HG02798 (cell line): ENCODE measurements at regions not wholly inside any gene's neighbourhood (a gene's known extent, or its start where the extent isn't known, plus 50 kb on each side); places are given as distances from the start of the nearest gene placed in this dataset.

ENCODE experiments used
- ATAC-seq: cut with Tn5 transposase; IDR thresholded peaks from one replicate; pipeline ENCODE4 v1.9.1; 2021; ENCODE audit warnings: mild to moderate bottlenecking; ENCODE audit not compliant: unreplicated experiment, poor library complexity

- no peak for ATAC-seq
Measured at GRCh38 chr1:106814418-106814817, 242.1 kb upstream of the PRMT6 start.

DNA sequence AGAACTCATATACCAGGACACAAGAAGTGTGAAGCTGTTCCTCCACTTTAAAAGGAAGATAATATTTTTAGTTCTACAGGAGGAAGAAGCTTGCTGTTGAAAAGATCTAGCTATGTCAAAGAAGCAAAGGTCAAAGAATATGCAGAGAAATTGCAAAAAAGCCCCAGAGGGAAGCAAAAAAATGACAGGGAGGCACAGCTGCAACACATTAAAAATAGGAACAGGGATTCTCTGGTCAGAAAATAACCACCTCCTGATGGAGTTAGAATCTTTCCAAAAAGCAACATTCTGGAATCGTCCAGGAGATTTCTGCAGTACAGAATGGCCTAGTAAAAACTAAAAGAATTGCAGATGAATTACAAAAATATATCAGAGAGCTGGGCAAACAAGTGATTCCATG lies 238.9 kb upstream of the PRMT6 start:
- ATAC-seq = no peak

GRCh38 chr1:106831511-106831910 lies 225.0 kb upstream of the PRMT6 start:
- ATAC-seq = no peak

DNA sequence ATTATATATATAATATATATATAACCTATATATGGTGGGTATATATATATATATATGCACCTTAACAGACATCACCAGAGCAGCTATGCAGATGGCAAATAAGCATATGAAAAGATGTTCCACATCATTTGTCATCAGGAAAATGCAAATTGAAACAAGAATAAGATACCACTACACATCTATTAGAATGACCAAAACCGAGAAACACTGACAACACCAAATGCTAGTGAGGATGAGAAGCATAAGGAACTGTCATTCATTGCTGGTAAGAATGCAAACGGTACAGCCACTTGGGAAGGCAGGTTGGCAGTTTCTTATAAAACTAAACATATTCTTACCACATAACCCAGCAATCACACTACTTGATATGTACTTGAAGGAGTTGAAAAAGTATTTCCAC lies 219.8 kb upstream of the PRMT6 start:
- peak; percentile 65 for ATAC-seq

GRCh38 chr1:106843518-106843917 lies 213.0 kb upstream of the PRMT6 start:
- no peak for ATAC-seq

DNA sequence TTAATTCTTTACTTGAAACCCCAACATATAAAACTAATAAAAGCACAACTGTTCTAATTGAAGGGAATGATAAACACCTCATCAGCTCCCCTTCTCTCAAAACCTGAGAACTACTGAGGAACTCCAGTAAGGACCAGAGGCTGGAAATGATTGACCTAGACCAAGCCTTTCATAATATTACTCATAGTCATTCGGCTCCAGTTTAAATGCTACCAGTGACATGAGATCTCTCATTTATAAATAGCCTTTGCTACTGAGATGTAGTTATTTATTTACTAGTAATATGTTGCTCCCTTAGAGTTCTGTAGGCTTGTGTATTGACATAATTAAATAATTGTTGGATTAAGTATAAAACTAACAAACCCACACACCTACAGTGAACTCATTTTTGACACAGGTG lies 209.8 kb upstream of the PRMT6 start:
- peak; percentile 84 for ATAC-seq

GRCh38 chr1:106861110-106861509 lies 195.4 kb upstream of the PRMT6 start:
- no peak for ATAC-seq

DNA sequence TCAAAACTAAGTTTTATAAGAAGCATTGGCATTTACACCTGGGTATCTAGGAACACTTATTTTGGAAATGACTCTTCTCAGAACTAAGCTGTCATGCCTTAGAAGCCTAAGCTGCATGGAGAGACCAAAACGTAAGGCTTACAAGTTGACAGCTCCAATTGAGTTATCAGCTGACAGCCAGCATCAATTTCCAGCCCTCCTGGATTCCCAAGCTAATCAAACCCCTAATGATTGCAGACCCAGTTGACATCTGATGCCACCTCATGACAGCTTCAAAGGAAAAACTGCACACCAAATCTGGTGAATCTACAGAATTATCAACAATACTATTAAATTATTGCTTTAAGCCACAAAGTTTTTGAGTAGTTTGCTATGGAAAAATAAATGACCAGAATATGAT lies 187.6 kb upstream of the PRMT6 start:
- ATAC-seq = no peak

- ATAC-seq = peak; percentile 53
Measured at GRCh38 chr1:106875622-106876021, 180.9 kb upstream of the PRMT6 start.

DNA sequence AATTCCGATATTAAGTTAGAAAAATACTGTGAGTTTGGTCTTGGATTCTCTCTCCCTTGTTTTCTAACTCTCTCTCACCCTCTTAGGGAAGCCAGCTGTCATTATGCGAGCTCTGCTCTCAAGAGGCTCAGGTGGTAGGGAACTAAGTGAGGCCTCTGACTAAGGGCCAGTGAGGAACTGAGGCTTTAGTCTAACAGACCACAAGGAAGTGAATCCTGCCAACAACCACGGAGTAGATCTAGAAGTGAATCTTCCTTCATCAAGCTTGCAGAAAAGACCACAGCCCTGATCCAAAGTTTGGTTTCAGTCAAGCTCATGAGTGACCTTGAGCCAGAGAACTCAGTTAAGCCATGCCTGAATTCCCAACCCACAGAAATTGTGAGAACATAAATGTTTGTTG lies 180.1 kb upstream of the PRMT6 start:
- peak; percentile 56 for ATAC-seq

- no peak for ATAC-seq
Measured at GRCh38 chr1:106879538-106879937, 176.9 kb upstream of the PRMT6 start.

GRCh38 chr1:106880226-106880625 lies 176.2 kb upstream of the PRMT6 start:
- no peak for ATAC-seq

DNA sequence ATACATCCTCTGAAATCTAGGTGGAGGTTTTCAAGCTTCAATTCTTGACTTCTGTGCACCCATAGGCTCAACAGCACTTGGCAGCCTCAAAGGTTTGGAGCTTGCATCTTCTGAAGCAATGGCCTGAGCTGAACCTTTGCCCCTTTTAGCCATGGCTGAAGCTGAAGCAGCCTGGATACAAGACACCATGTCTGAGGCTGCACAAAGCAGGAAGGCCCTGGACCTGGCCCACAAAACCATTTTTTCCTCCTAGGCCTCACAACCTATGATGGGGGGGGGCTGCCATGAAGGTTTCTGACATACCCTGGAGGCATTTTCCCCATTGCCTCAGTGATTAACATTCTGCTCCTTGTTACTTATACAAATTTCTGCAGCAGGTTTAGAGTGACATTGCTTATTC lies 173.3 kb upstream of the PRMT6 start:
- no peak for ATAC-seq

- no peak for ATAC-seq
Measured at GRCh38 chr1:106889059-106889458, 167.4 kb upstream of the PRMT6 start.

- ATAC-seq = no peak
Measured at GRCh38 chr1:106889583-106889982, 166.9 kb upstream of the PRMT6 start.

- ATAC-seq = no peak
Measured at GRCh38 chr1:106897976-106898375, 158.5 kb upstream of the PRMT6 start.

GRCh38 chr1:106899644-106900043 lies 156.8 kb upstream of the PRMT6 start:
- no peak for ATAC-seq

DNA sequence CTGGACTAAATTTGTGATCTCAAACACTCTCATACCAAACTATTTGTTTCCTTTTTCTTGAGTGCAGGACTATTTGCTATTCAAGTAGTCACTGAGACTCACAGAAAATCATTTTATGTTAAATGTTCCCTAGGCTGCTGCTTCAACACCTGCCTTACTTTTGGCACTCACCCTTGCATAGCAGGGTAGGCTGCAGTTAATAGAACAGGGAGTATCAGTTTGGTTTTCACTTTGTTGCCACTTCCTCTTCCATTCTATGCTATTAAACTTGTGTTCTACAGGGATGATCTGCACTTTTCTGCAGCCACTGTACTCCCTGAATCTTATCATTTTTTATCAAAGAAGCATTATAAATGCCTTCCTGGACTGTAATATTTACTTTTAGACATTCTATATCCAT lies 148.7 kb upstream of the PRMT6 start:
- peak; percentile 99 for ATAC-seq

DNA sequence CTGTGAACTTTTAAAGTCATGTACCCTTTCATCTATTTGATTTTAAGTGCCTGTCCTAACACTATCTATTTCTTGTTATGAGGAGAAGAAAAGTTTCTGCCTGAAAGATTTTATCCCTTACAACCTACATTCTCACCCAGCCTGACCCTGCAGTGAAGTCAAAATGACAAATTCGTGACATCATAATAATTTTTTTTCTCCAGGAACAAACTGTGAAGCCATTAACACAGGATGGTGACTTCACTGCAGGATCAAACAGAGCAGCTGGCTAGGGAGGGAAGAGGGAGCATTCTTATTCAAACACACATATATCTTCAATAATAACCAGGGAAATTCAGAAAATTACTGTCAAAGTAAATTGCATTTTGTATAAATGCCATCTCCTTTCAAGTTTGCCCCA lies 147.8 kb upstream of the PRMT6 start:
- no peak for ATAC-seq

- ATAC-seq = no peak
Measured at GRCh38 chr1:106910798-106911197, 145.7 kb upstream of the PRMT6 start.

DNA sequence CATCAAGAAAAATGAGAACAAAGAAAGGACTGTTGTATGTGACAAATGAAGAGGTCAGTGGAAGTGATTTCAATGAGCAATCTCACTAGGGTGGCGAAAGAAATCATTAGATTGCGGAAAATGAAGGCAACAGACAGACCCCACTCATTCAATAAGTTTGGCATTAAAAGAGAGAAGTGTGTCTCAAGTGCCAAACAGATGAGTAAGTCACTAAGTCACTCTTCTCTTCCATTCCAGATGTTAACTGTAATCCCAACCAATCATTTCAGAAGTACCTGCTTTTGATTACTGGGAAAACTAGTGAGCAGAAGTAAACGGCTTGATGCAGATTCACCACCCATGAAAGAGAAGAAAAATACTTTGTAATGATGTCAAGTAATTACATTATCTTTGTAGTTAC lies 144.3 kb upstream of the PRMT6 start:
- no peak for ATAC-seq

GRCh38 chr1:106921186-106921585 lies 135.3 kb upstream of the PRMT6 start:
- no peak for ATAC-seq

- no peak for ATAC-seq
Measured at GRCh38 chr1:106924360-106924759, 132.1 kb upstream of the PRMT6 start.
